SK-N-SH (cell line): ENCODE measurements at regions not wholly inside any gene's neighbourhood (a gene's known extent, or its start where the extent isn't known, plus 50 kb on each side); places are given as distances from the start of the nearest gene placed in this dataset.

Experiments
- CTCF ChIP-seq: fragments of 200-600 bp; sonication (generic); IDR thresholded peaks from 2 replicates; pipeline ENCODE4 v1.6.1; 2017; ENCODE audit warnings: antibody characterized with exemption, mild to moderate bottlenecking, moderate library complexity
- ELF1 ChIP-seq: IDR thresholded peaks from 2 replicates; pipeline ENCODE4 v1.4.0; 2012
- EP300 ChIP-seq, 2 experiments: IDR thresholded peaks; 2 replicates each; pipeline versions ENCODE4 v1.4.0 to v1.6.1; 2012; ENCODE audit warnings: borderline replicate concordance in 1 of 2, low read depth in 1 of 2, low read length in 1 of 2
- FOSL2 ChIP-seq: IDR thresholded peaks from 2 replicates; pipeline ENCODE4 v1.4.0; 2012; ENCODE audit warnings: low read depth, mild to moderate bottlenecking, moderate library complexity, borderline replicate concordance
- FOXJ3 ChIP-seq: sonication (generic); formaldehyde crosslinking; IDR thresholded peaks from 2 replicates; pipeline ENCODE4 v1.5.1; 2020; ENCODE audit warnings: mild to moderate bottlenecking, missing genetic modification reagents
- GABPA ChIP-seq: IDR thresholded peaks from 2 replicates; pipeline ENCODE4 v1.4.0; 2012; ENCODE audit warnings: low read depth, mild to moderate bottlenecking
- RAD21 ChIP-seq: IDR thresholded peaks from 2 replicates; pipeline ENCODE4 v1.6.1; 2012; ENCODE audit warnings: mild to moderate bottlenecking, low read length
- RCOR1 ChIP-seq: fragments of 150-350 bp; IDR thresholded peaks from 2 replicates; pipeline ENCODE4 v1.6.1; 2017; ENCODE audit warnings: antibody characterized with exemption, low read length
- RFX5 ChIP-seq: IDR thresholded peaks from 2 replicates; pipeline ENCODE4 v1.6.1; 2012; ENCODE audit warnings: mild to moderate bottlenecking, improper control_type of control experiment, low read length
- SIN3A ChIP-seq: IDR thresholded peaks from 2 replicates; pipeline ENCODE4 v1.6.1; 2012; ENCODE audit warnings: low read depth, mild to moderate bottlenecking, low read length, moderate library complexity, borderline replicate concordance
- YY1 ChIP-seq: IDR thresholded peaks from 2 replicates; pipeline ENCODE4 v1.4.0; 2012; ENCODE audit warnings: low read depth, mild to moderate bottlenecking
- TF ChIP-seq, protein P1 (sequence below): IDR thresholded peaks from 2 replicates; pipeline ENCODE4 v1.4.0; 2012; ENCODE audit warnings: low read depth
- TF ChIP-seq, protein P2 (sequence below): fragments of 150-350 bp; IDR thresholded peaks from 2 replicates; pipeline ENCODE4 v1.6.1; 2017; ENCODE audit warnings: antibody characterized with exemption, low read length, low read depth, borderline replicate concordance
- TF ChIP-seq, protein P3 (sequence below): IDR thresholded peaks from 2 replicates; pipeline ENCODE4 v1.4.0; 2012; ENCODE audit warnings: low read depth, borderline replicate concordance

GRCh38 chr17:70675070-70675590, 505.8 kb downstream of the KCNJ2 start:
- TF ChIP-seq, protein P1, sequence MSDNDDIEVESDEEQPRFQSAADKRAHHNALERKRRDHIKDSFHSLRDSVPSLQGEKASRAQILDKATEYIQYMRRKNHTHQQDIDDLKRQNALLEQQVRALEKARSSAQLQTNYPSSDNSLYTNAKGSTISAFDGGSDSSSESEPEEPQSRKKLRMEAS, result no peak
- TF ChIP-seq, protein P2, sequence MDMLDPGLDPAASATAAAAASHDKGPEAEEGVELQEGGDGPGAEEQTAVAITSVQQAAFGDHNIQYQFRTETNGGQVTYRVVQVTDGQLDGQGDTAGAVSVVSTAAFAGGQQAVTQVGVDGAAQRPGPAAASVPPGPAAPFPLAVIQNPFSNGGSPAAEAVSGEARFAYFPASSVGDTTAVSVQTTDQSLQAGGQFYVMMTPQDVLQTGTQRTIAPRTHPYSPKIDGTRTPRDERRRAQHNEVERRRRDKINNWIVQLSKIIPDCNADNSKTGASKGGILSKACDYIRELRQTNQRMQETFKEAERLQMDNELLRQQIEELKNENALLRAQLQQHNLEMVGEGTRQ, result no peak
- TF ChIP-seq ELF1 (no peak), EP300 (IDR thresholded peaks at IDR 0.05; ENCODE audit: borderline replicate concordance in 1 of 2, low read depth in 1 of 2, low read length in 1 of 2) (no peak), YY1 (no peak), FOXJ3 (CRISPR knock-in tag) (no peak), CTCF (no peak), SIN3A (no peak), RAD21 (no peak), RFX5 (no peak), RCOR1 (no peak), GABPA (no peak), FOSL2 (no peak)
- TF ChIP-seq, protein P3, sequence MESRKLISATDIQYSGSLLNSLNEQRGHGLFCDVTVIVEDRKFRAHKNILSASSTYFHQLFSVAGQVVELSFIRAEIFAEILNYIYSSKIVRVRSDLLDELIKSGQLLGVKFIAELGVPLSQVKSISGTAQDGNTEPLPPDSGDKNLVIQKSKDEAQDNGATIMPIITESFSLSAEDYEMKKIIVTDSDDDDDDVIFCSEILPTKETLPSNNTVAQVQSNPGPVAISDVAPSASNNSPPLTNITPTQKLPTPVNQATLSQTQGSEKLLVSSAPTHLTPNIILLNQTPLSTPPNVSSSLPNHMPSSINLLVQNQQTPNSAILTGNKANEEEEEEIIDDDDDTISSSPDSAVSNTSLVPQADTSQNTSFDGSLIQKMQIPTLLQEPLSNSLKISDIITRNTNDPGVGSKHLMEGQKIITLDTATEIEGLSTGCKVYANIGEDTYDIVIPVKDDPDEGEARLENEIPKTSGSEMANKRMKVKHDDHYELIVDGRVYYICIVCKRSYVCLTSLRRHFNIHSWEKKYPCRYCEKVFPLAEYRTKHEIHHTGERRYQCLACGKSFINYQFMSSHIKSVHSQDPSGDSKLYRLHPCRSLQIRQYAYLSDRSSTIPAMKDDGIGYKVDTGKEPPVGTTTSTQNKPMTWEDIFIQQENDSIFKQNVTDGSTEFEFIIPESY, result no peak
